GM12872 (cell line): ENCODE measurements at regions not wholly inside any gene's neighbourhood (a gene's known extent, or its start where the extent isn't known, plus 50 kb on each side); places are given as distances from the start of the nearest gene placed in this dataset.

Source experiments
- CTCF ChIP-seq: IDR thresholded peaks from 3 replicates; pipeline ENCODE4 v1.5.1; 2011; ENCODE audit warnings: low read depth, mild to moderate bottlenecking, low read length, moderate library complexity; ENCODE audit not compliant: insufficient read depth

GRCh38 chr14:46325777-46326176 is 325.8 kb downstream of the RPL10L start:
- TF ChIP-seq CTCF, result no peak

GRCh38 chr14:46325157-46325556 is 326.4 kb downstream of the RPL10L start:
- no peak for TF ChIP-seq CTCF

GRCh38 chr14:46323404-46323762 is 328.2 kb downstream of the RPL10L start:
- TF ChIP-seq CTCF, result no peak

- no peak for TF ChIP-seq CTCF
Observed at GRCh38 chr14:46322730-46323403, 328.7 kb downstream of the RPL10L start.

- no peak for TF ChIP-seq CTCF
Observed at GRCh38 chr14:46322076-46322475, 329.5 kb downstream of the RPL10L start.

- TF ChIP-seq CTCF, result no peak
Observed at GRCh38 chr14:46306267-46306666, 345.3 kb downstream of the RPL10L start.

GRCh38 chr14:46300765-46301164 is 350.8 kb downstream of the RPL10L start:
- TF ChIP-seq CTCF, result no peak
